ENCODE measurements at regions not wholly inside any gene's neighbourhood (a gene's known extent, or its start where the extent isn't known, plus 50 kb on each side); places are given as distances from the start of the nearest gene placed in this dataset.
"Not testable (repeated sequence)": the region's sequence is repeated elsewhere in the genome, so short reads cannot be mapped to it uniquely, and the experiment has no call there.

DNA sequence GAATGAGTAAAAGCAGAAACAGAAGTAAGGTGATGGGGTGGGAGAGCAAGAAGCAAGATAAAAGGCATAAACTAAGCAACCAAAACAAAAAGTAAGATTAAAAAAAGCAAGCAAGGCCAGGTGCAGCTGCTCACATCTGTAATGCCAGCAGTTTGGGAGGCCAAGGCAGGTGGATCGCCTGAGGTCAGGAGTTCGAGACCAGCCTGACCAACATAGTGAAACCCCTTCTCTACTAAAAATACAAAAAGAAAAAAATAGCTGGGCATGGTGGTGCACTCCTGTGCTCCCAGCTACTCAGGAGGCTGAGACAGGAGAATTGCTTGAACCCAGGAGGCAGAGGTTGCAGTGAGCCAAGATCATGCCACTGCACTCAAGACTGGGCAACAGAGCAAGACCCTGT is 90.6 kb downstream of the PPIAL4G start:
- H3K4me2 ChIP-seq (ENCODE audit: low read depth, low read length); ATAC-seq (ENCODE audit: low read depth); H3K79me1 ChIP-seq (ENCODE audit: low read depth in 1 of 2, low read length in 2 of 2); H2BK20ac ChIP-seq (ENCODE audit: low read depth, low read length); H4K5ac ChIP-seq (ENCODE audit: low read depth, low read length); POLR2A ChIA-PET (ENCODE audit: unreplicated experiment); H3K27me3 ChIP-seq (ENCODE audit: control insufficient read depth, insufficient read depth, low read length); H4K20me1 ChIP-seq (ENCODE audit: insufficient read depth, low read length); H3K4me3 ChIP-seq (ENCODE audit: insufficient read depth, low read depth, low read length); H2BK5ac ChIP-seq (ENCODE audit: low read depth, low read length, poor library complexity, severe bottlenecking); H3K9ac ChIP-seq (ENCODE audit: low read depth, low read length); H3K23ac ChIP-seq (ENCODE audit: low read depth, low read length); H2AK5ac ChIP-seq (ENCODE audit: low read depth, low read length); H3K56ac ChIP-seq (ENCODE audit: extremely low read depth, insufficient read depth, low read length); H3K14ac ChIP-seq (replicated peaks; ENCODE audit: low read depth, low read length); H2BK15ac ChIP-seq (ENCODE audit: low read depth, low read length); H3K36me3 ChIP-seq (ENCODE audit: control insufficient read depth, insufficient read depth, low read length); H2AK9ac ChIP-seq (replicated peaks; ENCODE audit: low read depth, low read length, poor library complexity); intact Hi-C loops (cut with micrococcal nuclease); BruUV-seq (replicated peaks); H2BK120ac ChIP-seq (ENCODE audit: low read depth, low read length); H3K27ac ChIP-seq (ENCODE audit: insufficient read depth, low read length); H3K9me3 ChIP-seq (ENCODE audit: control insufficient read depth, insufficient read depth, low read length); H3K4me1 ChIP-seq (ENCODE audit: control insufficient read depth, insufficient read depth, low read length); H3K9me1 ChIP-seq (ENCODE audit: insufficient read depth, low read length); H3K18ac ChIP-seq (ENCODE audit: low read depth, low read length); H3K4ac ChIP-seq (ENCODE audit: low read depth, low read length); H4K91ac ChIP-seq (ENCODE audit: insufficient read depth, low read depth, low read length); CTCF ChIA-PET; DNase-seq; H4K8ac ChIP-seq (ENCODE audit: low read depth in 2 of 2, low read length in 2 of 2); H2AFZ ChIP-seq (replicated peaks; ENCODE audit: low read length, poor library complexity); in situ Hi-C loops (cut with MboI; ENCODE audit: low sequenced_read_pairs); dilution Hi-C loops (cut with HindIII; ENCODE audit: low sequenced_read_pairs, unreplicated experiment): not testable (repeated sequence)
- WGBS, 2 experiments (ENCODE audit: extremely low coverage in 2 of 2, insufficient read length in 1 of 2): no CpG with 5 or more reads among the region's 2 CpGs

- H3K27me3 ChIP-seq (ENCODE audit: control insufficient read depth, insufficient read depth, low read length); H2BK20ac ChIP-seq (ENCODE audit: low read depth, low read length); H3K9me1 ChIP-seq (ENCODE audit: insufficient read depth, low read length); H3K36me3 ChIP-seq (ENCODE audit: control insufficient read depth, insufficient read depth, low read length); CTCF ChIA-PET; H3K4me1 ChIP-seq (ENCODE audit: control insufficient read depth, insufficient read depth, low read length); H3K4me2 ChIP-seq (ENCODE audit: low read depth, low read length); H3K14ac ChIP-seq (replicated peaks; ENCODE audit: low read depth, low read length); H2BK120ac ChIP-seq (ENCODE audit: low read depth, low read length); H2BK15ac ChIP-seq (ENCODE audit: low read depth, low read length); POLR2A ChIA-PET (ENCODE audit: unreplicated experiment); H3K4ac ChIP-seq (ENCODE audit: low read depth, low read length); H3K27ac ChIP-seq (ENCODE audit: insufficient read depth, low read length); H4K5ac ChIP-seq (ENCODE audit: low read depth, low read length); BruUV-seq (replicated peaks); H4K91ac ChIP-seq (ENCODE audit: insufficient read depth, low read depth, low read length); H3K56ac ChIP-seq (ENCODE audit: extremely low read depth, insufficient read depth, low read length); H2AK9ac ChIP-seq (replicated peaks; ENCODE audit: low read depth, low read length, poor library complexity); H3K9ac ChIP-seq (ENCODE audit: low read depth, low read length); H3K23ac ChIP-seq (ENCODE audit: low read depth, low read length); H4K8ac ChIP-seq (ENCODE audit: low read depth in 2 of 2, low read length in 2 of 2); H3K9me3 ChIP-seq (ENCODE audit: control insufficient read depth, insufficient read depth, low read length); DNase-seq; dilution Hi-C loops (cut with HindIII; ENCODE audit: low sequenced_read_pairs, unreplicated experiment); H3K4me3 ChIP-seq (ENCODE audit: insufficient read depth, low read depth, low read length); intact Hi-C loops (cut with micrococcal nuclease); H4K20me1 ChIP-seq (ENCODE audit: insufficient read depth, low read length); H2AK5ac ChIP-seq (ENCODE audit: low read depth, low read length); H3K18ac ChIP-seq (ENCODE audit: low read depth, low read length); in situ Hi-C loops (cut with MboI; ENCODE audit: low sequenced_read_pairs); H3K79me1 ChIP-seq (ENCODE audit: low read depth in 1 of 2, low read length in 2 of 2); H2BK5ac ChIP-seq (ENCODE audit: low read depth, low read length, poor library complexity, severe bottlenecking); ATAC-seq (ENCODE audit: low read depth); H2AFZ ChIP-seq (replicated peaks; ENCODE audit: low read length, poor library complexity): not testable (repeated sequence)
- WGBS, 2 experiments (ENCODE audit: extremely low coverage in 2 of 2, insufficient read length in 1 of 2): no CpG with 5 or more reads among the region's 4 CpGs
Observed at GRCh38 chr1:148391323-148391722, 91.8 kb downstream of the PPIAL4G start.

Data from IMR-90 (cell line).